HG03175 (cell line): ENCODE measurements at regions not wholly inside any gene's neighbourhood (a gene's known extent, or its start where the extent isn't known, plus 50 kb on each side); places are given as distances from the start of the nearest gene placed in this dataset.
"Not testable (repeated sequence)": the region's sequence is repeated elsewhere in the genome, so short reads cannot be mapped to it uniquely, and the experiment has no call there.

Experiments used
- ATAC-seq: cut with Tn5 transposase; IDR thresholded peaks from one replicate; pipeline ENCODE4 v1.9.1; 2021; ENCODE audit warnings: mild to moderate bottlenecking, moderate library complexity; ENCODE audit not compliant: unreplicated experiment

GRCh38 chr14:99995700-99996356, 69.4 kb upstream of the EVL start:
- ATAC-seq: peak; percentile 100

DNA sequence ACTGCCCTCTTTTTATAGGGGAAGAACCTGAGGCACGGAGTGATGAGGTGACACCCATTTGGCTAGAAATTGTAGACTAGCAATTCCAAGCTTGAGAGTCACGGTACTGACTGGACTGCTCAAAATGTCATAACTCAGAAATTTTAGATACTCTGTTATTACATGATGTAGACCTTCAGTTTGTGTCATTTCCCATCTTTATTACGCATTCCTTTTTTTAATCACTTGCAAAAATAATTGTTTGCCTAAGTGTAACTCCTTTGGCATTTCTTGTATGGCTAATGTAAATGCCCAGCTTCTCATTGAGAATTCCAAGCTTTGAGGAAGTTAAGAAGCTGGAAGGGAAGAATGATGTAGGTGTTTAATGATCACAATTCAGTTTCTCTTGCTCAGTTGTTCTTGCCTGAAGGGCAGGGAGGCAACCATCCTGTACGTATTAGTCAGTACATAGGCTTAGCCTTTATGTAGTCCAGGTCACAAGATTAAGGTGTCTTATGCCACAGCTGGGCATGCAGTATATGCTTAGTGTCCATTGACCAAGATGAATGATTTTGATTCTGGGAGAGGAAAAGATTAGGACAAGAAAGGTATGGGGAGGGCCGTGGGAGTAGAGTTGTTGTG, 68.2 kb upstream of the EVL start:
- ATAC-seq: no peak

- not testable (repeated sequence) for ATAC-seq
Measured at GRCh38 chr14:100000398-100000797, 64.8 kb upstream of the EVL start.

DNA sequence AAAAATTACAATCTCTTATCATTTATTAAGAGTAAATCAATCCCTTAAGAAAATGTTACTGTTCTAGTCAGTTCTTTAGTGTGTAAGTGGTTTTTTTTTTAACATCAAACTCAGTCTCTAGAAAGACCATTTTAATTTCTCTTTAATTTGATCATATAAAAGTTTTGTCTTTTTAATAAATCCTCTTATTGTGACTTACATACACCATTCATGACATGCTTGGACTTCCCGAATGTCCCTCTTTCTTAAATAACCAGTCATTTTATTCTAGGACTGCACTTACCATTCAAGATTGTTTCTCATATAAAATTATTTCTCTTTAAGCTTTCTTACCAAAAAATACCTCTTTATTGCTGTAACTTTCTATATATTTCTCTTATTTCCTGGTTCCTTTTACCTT, 60.8 kb upstream of the EVL start:
- ATAC-seq: no peak

DNA sequence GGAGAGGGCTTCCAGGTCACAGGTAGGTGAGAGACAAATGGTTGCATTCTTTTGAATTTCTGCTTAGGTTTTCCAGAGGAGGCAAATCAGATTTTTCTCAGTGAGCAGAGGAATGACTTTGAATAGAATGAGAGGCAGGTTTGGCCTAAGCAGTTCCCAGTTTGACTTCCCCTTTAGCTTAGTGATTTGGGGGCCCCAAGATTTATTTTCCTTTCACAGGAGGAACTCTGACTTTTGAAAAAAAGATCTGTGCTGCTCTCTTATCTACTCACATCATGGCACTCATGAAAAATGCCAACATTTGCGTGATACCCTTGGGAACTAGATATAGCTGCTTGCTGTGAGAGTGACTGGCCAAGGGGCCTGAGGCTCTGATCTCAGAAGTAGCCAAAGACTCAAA, 58.0 kb upstream of the EVL start:
- no peak for ATAC-seq

GRCh38 chr14:100009802-100010201, 55.4 kb upstream of the EVL start:
- ATAC-seq: not testable (repeated sequence)

GRCh38 chr14:100010679-100011078, 54.5 kb upstream of the EVL start:
- ATAC-seq: no peak

DNA sequence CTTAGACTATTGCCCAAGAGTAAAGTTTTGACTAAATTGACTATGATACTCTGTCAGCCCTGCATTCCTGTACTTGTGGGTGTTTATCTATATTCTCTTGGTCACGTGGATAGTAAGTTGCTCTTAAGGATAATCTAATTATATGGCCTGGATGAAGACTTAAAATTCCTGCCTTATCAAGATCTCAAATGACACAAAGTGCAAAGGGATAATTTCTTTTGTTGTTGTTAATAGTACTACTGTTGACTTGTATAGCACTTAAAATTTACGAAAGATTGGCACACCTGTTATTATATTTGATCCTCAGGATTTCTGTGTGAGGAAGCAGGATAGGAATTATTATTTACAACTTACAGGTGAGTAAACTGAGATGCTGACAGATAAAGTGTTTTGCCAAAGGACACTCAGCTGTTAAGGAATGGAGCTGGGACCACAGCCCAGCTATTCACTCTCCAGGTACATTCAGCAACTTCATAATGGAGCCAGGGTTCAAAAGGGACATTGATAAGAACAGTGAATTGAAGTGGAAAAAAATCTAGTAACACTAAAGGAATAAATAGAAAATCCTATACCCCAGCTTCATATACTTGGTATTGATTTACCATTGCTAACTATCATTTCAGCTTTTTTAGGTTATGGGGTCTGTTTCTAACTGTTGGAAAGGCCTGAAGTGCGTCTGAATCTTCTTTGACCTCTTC, 53.4 kb upstream of the EVL start:
- ATAC-seq: no peak

GRCh38 chr14:100012478-100013327, 52.5 kb upstream of the EVL start:
- no peak for ATAC-seq

- no peak for ATAC-seq
Measured at GRCh38 chr14:100015251-100015655, 50.0 kb upstream of the EVL start.
